H1 (cell line): ENCODE measurements at regions not wholly inside any gene's neighbourhood (a gene's known extent, or its start where the extent isn't known, plus 50 kb on each side); places are given as distances from the start of the nearest gene placed in this dataset.

Experiments used
- CTCF ChIA-PET: fragments of 300-600 bp; sonication (Branson Sonifier 250); formaldehyde crosslinking; loops from one replicate; lab custom pipeline; 2021; ENCODE audit not compliant: partially characterized antibody; lab: Charles Lee
- POLR2A ChIA-PET: fragments of 300-600 bp; sonication (Branson Sonifier 250); formaldehyde crosslinking; loops from one replicate; lab custom pipeline; 2021; ENCODE audit warnings: inconsistent platforms; ENCODE audit not compliant: partially characterized antibody; lab: Charles Lee
- DNase-seq, 2 experiments: peaks; one replicate each; pipeline versions ENCODE4 v3.0.0 to v3.0.0-alpha.2; 2010 to 2022; ENCODE audit warnings: low spot score in 2 of 2, low read depth in 1 of 2, mixed read lengths in 1 of 2
- FAIRE-seq: peaks from 2 replicates; lab custom pipeline; 2011; peaks lifted over from hg19 to GRCh38; lab: Jason Lieb, UNC
- H2AFZ ChIP-seq: 2 replicates; pipeline ENCODE4 v1.8.1; 2012; ENCODE audit warnings: low read length, inconsistent platforms
- H2AK5ac ChIP-seq: 2 replicates; pipeline ENCODE4 v1.6.1; 2013; ENCODE audit warnings: low read depth, low read length
- H2BK120ac ChIP-seq: replicated peaks from 2 replicates; pipeline ENCODE3; 2013; ENCODE audit warnings: low read depth, low read length, inconsistent platforms
- H2BK12ac ChIP-seq: 2 replicates; pipeline ENCODE4 v1.6.1; 2013; ENCODE audit warnings: low read depth, low read length
- H2BK15ac ChIP-seq: 2 replicates; pipeline ENCODE4 v1.6.1; 2013; ENCODE audit warnings: low read length
- H2BK20ac ChIP-seq: 2 replicates; pipeline ENCODE4 v1.6.1; 2013; ENCODE audit warnings: low read length
- H2BK5ac ChIP-seq: 2 replicates; pipeline ENCODE4 v1.6.1; 2013; ENCODE audit warnings: low read depth, low read length
- H3K14ac ChIP-seq: 2 replicates; pipeline ENCODE4 v1.6.1; 2013; ENCODE audit warnings: inconsistent platforms; ENCODE audit not compliant: insufficient read length
- H3K18ac ChIP-seq: 2 replicates; pipeline ENCODE4 v1.6.1; 2013; ENCODE audit warnings: low read length; ENCODE audit errors: extremely low read depth
- H3K23ac ChIP-seq: 2 replicates; pipeline ENCODE4 v1.6.1; 2013; ENCODE audit warnings: inconsistent platforms; ENCODE audit not compliant: insufficient read length
- H3K23me2 ChIP-seq: 2 replicates; pipeline ENCODE4 v1.6.1; 2013; ENCODE audit warnings: low read depth, low read length
- H3K27ac ChIP-seq: 2 replicates; pipeline ENCODE4 v1.6.1; 2011; ENCODE audit warnings: low read depth, low read length, inconsistent platforms
- H3K27me3 ChIP-seq, 4 experiments: replicated peaks in 1 of 4; 1 replicate in 1 of 4; 2 replicates in 3 of 4; pipeline versions ENCODE4 v1.6.1 to v1.8.1; 2011 to 2013; ENCODE audit warnings: low read length in 3 of 4, mild to moderate bottlenecking in 3 of 4, inconsistent platforms in 2 of 4, mixed read lengths in 2 of 4, moderate library complexity in 1 of 4; ENCODE audit not compliant: control insufficient read depth in 3 of 4, insufficient read depth in 3 of 4; ENCODE audit errors: extremely low read depth in 1 of 4
- H3K36me3 ChIP-seq, 4 experiments: 2 replicates each; pipeline versions ENCODE4 v1.6.1 to v1.8.1; 2011 to 2013; ENCODE audit warnings: mild to moderate bottlenecking in 4 of 4, low read length in 3 of 4, moderate library complexity in 2 of 4, control low read depth in 1 of 4, inconsistent platforms in 1 of 4; ENCODE audit not compliant: insufficient read depth in 4 of 4, control insufficient read depth in 2 of 4
- H3K4ac ChIP-seq: replicated peaks from 2 replicates; pipeline ENCODE3; 2013; ENCODE audit warnings: low read length, low read depth, mixed read lengths, inconsistent platforms; ENCODE audit not compliant: insufficient read length
- H3K4me1 ChIP-seq, 4 experiments: replicated peaks in 1 of 4; 1 replicate in 1 of 4; 2 replicates in 3 of 4; pipeline versions ENCODE4 v1.6.1 to v1.8.1; 2011 to 2013; ENCODE audit warnings: low read length in 3 of 4, inconsistent platforms in 2 of 4, mixed read lengths in 1 of 4; ENCODE audit not compliant: insufficient read depth in 4 of 4, control insufficient read depth in 3 of 4
- H3K4me2 ChIP-seq, 2 experiments: 2 replicates each; pipeline versions ENCODE4 v1.6.1 to v1.8.1; 2011 to 2013; ENCODE audit warnings: low read depth in 2 of 2, low read length in 2 of 2, control low read depth in 1 of 2, inconsistent platforms in 1 of 2, mild to moderate bottlenecking in 1 of 2; ENCODE audit not compliant: insufficient read depth in 1 of 2
- H3K4me3 ChIP-seq, 4 experiments: fragments of 200-600, 300-600 bp in 1 of 4; sonication (generic), shearing (Covaris generic), sonication (Bioruptor Twin) in 1 of 4; 2 replicates each; pipeline versions ENCODE4 v1.5.1 to v1.8.1; 2011 to 2016; ENCODE audit warnings: low read length in 4 of 4, low read depth in 3 of 4, control low read depth in 2 of 4, inconsistent platforms in 2 of 4, mild to moderate bottlenecking in 2 of 4, mixed read lengths in 1 of 4, moderate library complexity in 1 of 4; ENCODE audit not compliant: insufficient read depth in 2 of 4; ENCODE audit errors: extremely low read depth in 1 of 4
- H3K56ac ChIP-seq: replicated peaks from 2 replicates; pipeline ENCODE3; 2013; ENCODE audit warnings: low read depth, mild to moderate bottlenecking, mixed read lengths, low read length, inconsistent platforms; ENCODE audit not compliant: insufficient read length
- H3K79me1 ChIP-seq: 2 replicates; pipeline ENCODE4 v1.6.1; 2013; ENCODE audit warnings: low read depth, low read length, control low read depth
- H3K79me2 ChIP-seq, 2 experiments: 2 replicates each; pipeline versions ENCODE4 v1.6.1 to v1.8.1; 2012 to 2013; ENCODE audit warnings: low read length in 2 of 2, mild to moderate bottlenecking in 2 of 2, inconsistent platforms in 1 of 2; ENCODE audit not compliant: insufficient read depth in 2 of 2, control insufficient read depth in 1 of 2
- H3K9ac ChIP-seq, 4 experiments: replicated peaks in 1 of 4; 1 replicate in 1 of 4; 2 replicates in 3 of 4; pipeline versions ENCODE4 v1.6.1 to v1.8.1; 2011 to 2013; ENCODE audit warnings: low read depth in 3 of 4, low read length in 3 of 4, control low read depth in 2 of 4, mild to moderate bottlenecking in 2 of 4, moderate library complexity in 2 of 4, inconsistent platforms in 1 of 4; ENCODE audit errors: extremely low read depth in 1 of 4
- H3K9me3 ChIP-seq, 2 experiments: 2 replicates each; pipeline versions ENCODE4 v1.6.1 to v1.8.1; 2012 to 2013; ENCODE audit warnings: mild to moderate bottlenecking in 2 of 2, moderate library complexity in 2 of 2, control low read depth in 1 of 2, inconsistent platforms in 1 of 2, low read depth in 1 of 2, low read length in 1 of 2, mixed read lengths in 1 of 2; ENCODE audit not compliant: insufficient read depth in 2 of 2
- H4K20me1 ChIP-seq, 2 experiments: replicated peaks in 1 of 2; 2 replicates each; pipeline versions ENCODE3 to v1.8.1; 2011 to 2013; ENCODE audit warnings: inconsistent platforms in 2 of 2, low read length in 2 of 2, mild to moderate bottlenecking in 1 of 2; ENCODE audit not compliant: insufficient read depth in 2 of 2, control insufficient read depth in 1 of 2
- H4K5ac ChIP-seq: 2 replicates; pipeline ENCODE4 v1.6.1; 2013; ENCODE audit warnings: low read length, low read depth, mixed read lengths, inconsistent platforms; ENCODE audit not compliant: insufficient read length
- H4K8ac ChIP-seq: 2 replicates; pipeline ENCODE4 v1.8.0; 2013; ENCODE audit warnings: mild to moderate bottlenecking, moderate library complexity, low read length, inconsistent platforms; ENCODE audit not compliant: insufficient read depth; ENCODE audit errors: extremely low read depth
- H4K91ac ChIP-seq: replicated peaks from 2 replicates; pipeline ENCODE3; 2013; ENCODE audit warnings: low read length, mixed read lengths, inconsistent platforms; ENCODE audit not compliant: insufficient read length
- ASH2L ChIP-seq: fragments of 200-600, 300-600 bp; sonication (generic); IDR thresholded peaks from one replicate; pipeline ENCODE4 v1.7.1; 2017; ENCODE audit warnings: low read length
- BCL11A ChIP-seq, 2 experiments: IDR thresholded peaks; one replicate each; pipeline ENCODE4 v1.6.1; 2011; ENCODE audit warnings: low read depth in 2 of 2, low read length in 2 of 2, mild to moderate bottlenecking in 2 of 2
- CEBPB ChIP-seq: IDR thresholded peaks from 2 replicates; pipeline ENCODE4 v1.6.1; 2012; ENCODE audit warnings: low read depth, low read length
- CHD2 ChIP-seq: IDR thresholded peaks from 2 replicates; pipeline ENCODE4 v1.6.1; 2012; ENCODE audit warnings: low read length, improper control_type of control experiment
- EGR1 ChIP-seq: IDR thresholded peaks from 2 replicates; pipeline ENCODE4 v1.6.1; 2011; ENCODE audit warnings: low read depth, low read length, borderline replicate concordance
- KDM5A ChIP-seq: fragments of 200-600 bp; IDR thresholded peaks from 2 replicates; pipeline ENCODE4 v1.7.1; 2012; ENCODE audit warnings: mild to moderate bottlenecking, low read length, inconsistent platforms, mixed read lengths
- MAFK ChIP-seq: IDR thresholded peaks from 2 replicates; pipeline ENCODE4 v1.6.1; 2012; ENCODE audit warnings: low read depth, mild to moderate bottlenecking, improper control_type of control experiment, low read length
- NRF1 ChIP-seq: IDR thresholded peaks from 2 replicates; pipeline ENCODE4 v1.6.1; 2011; ENCODE audit warnings: mild to moderate bottlenecking, low read depth, low read length, improper control_type of control experiment
- POLR2A ChIP-seq, 2 experiments: IDR thresholded peaks; 1 replicate in 1 of 2; 2 replicates in 1 of 2; pipeline ENCODE4 v1.6.1; 2011; ENCODE audit warnings: low read depth in 2 of 2, low read length in 2 of 2, mild to moderate bottlenecking in 2 of 2; ENCODE audit errors: control extremely low read depth in 1 of 2
- POLR2AphosphoS5 ChIP-seq: IDR thresholded peaks from 2 replicates; pipeline ENCODE4 v1.6.1; 2011; ENCODE audit warnings: low read depth, low read length
- SAP30 ChIP-seq: fragments of 300-600 bp; sonication (generic); IDR thresholded peaks from 2 replicates; pipeline ENCODE4 v1.7.1; 2012; ENCODE audit warnings: low read length, moderate library complexity, mild to moderate bottlenecking, inconsistent platforms; ENCODE audit not compliant: insufficient read depth, insufficient replicate concordance
- SUZ12 ChIP-seq: fragments of 200-600 bp; sonication (generic); IDR thresholded peaks from 2 replicates; pipeline ENCODE4 v1.6.1; 2012; ENCODE audit warnings: mild to moderate bottlenecking, inconsistent platforms, low read length, moderate library complexity, mixed read lengths
- TAF7 ChIP-seq: optimal IDR thresholded peaks from 2 replicates; pipeline ENCODE3; 2011; ENCODE audit warnings: low read depth, mild to moderate bottlenecking, inconsistent platforms, low read length, moderate library complexity, borderline replicate concordance
- TEAD4 ChIP-seq: IDR thresholded peaks from 2 replicates; pipeline ENCODE4 v1.6.1; 2012; ENCODE audit warnings: low read depth, low read length, inconsistent platforms, mixed read lengths
- ZNF274 ChIP-seq: IDR thresholded peaks from 2 replicates; pipeline ENCODE4 v1.7.0; 2012; ENCODE audit warnings: low read length, borderline replicate concordance; ENCODE audit errors: extremely low read depth

- Histone ChIP-seq H3K18ac (no peak overlapping the region), H2AK5ac (no peak overlapping the region), H3K36me3 (no peaks in the 10 kb centered on the region), H3K4me3 (no peak overlapping the region), H3K14ac (no peak overlapping the region), H2BK5ac (no peak overlapping the region), H3K79me2 (no peaks in the 10 kb centered on the region), H3K9ac (no peak overlapping the region), H3K4me1 (peaks cover 0 to 9% (median 2%) of the 10 kb centered on the region in 4 experiments; a peak in 5 of 7 replicates), H4K5ac (no peak overlapping the region), H2AFZ (no peak overlapping the region), H2BK120ac (no peak overlapping the region), H2BK20ac (no peak overlapping the region), H2BK15ac (no peak overlapping the region), H4K8ac (no peak overlapping the region), H3K4me2 (no peak overlapping the region), H4K91ac (no peak overlapping the region), H3K79me1 (no peaks in the 10 kb centered on the region), H3K9me3 (0 out of 4 replicates have a peak, but pooled peaks cover 3% of the 10 kb centered on the region in 2 experiments), H3K23me2 (no peaks in the 10 kb centered on the region), H2BK12ac (no peak overlapping the region), H3K27ac (no peak overlapping the region), H3K23ac (no peak overlapping the region), H3K27me3 (no peaks in the 10 kb centered on the region), H3K4ac (no peak overlapping the region), H4K20me1 (no peaks in the 10 kb centered on the region), H3K56ac (no peak overlapping the region)
- POLR2A ChIA-PET: no interaction called here
- DNase-seq (no peak), FAIRE-seq (no peak)
- TF ChIP-seq ASH2L (no peak), TEAD4 (no peak), CEBPB (no peak), KDM5A (no peak), SAP30 (no peak), POLR2AphosphoS5 (no peak), NRF1 (no peak), TAF7 (no peak), SUZ12 (no peak), EGR1 (no peak), BCL11A (IDR thresholded peaks at IDR 0.05; ENCODE audit: low read depth in 2 of 2, low read length in 2 of 2) (no peak), ZNF274 (no peak), CHD2 (no peak), MAFK (no peak), POLR2A (IDR thresholded peaks at IDR 0.05; ENCODE audit: control extremely low read depth in 1 of 2, low read depth in 2 of 2, low read length in 2 of 2) (no peak)
- CTCF ChIA-PET: no interaction called here
Measured at GRCh38 chr13:90395348-90395747, 952.1 kb upstream of the MIR17HG start.
